H1 (cell line): ENCODE measurements at regions not wholly inside any gene's neighbourhood (a gene's known extent, or its start where the extent isn't known, plus 50 kb on each side); places are given as distances from the start of the nearest gene placed in this dataset.

Experiments
- BACH1 ChIP-seq: IDR thresholded peaks from 2 replicates; pipeline ENCODE4 v1.6.1; 2012; ENCODE audit warnings: low read length, improper control_type of control experiment
- CBX8 ChIP-seq: fragments of 300-800, 300-1000 bp; sonication (generic); IDR thresholded peaks from 2 replicates; pipeline ENCODE4 v1.7.1; 2016; ENCODE audit warnings: low read depth, low read length, borderline replicate concordance
- JUN ChIP-seq: IDR thresholded peaks from 2 replicates; pipeline ENCODE4 v1.6.1; 2011; ENCODE audit warnings: low read depth, mild to moderate bottlenecking, improper control_type of control experiment, low read length
- TAF7 ChIP-seq: optimal IDR thresholded peaks from 2 replicates; pipeline ENCODE3; 2011; ENCODE audit warnings: low read depth, mild to moderate bottlenecking, inconsistent platforms, low read length, moderate library complexity, borderline replicate concordance
- YY1 ChIP-seq: IDR thresholded peaks from 2 replicates; pipeline ENCODE4 v1.6.1; 2011; ENCODE audit warnings: low read depth, mild to moderate bottlenecking, low read length
- TF ChIP-seq, protein P1 (sequence below): fragments of 300-600 bp; sonication (generic); IDR thresholded peaks from 2 replicates; pipeline ENCODE4 v1.7.1; 2012; ENCODE audit warnings: low read length, moderate library complexity, mild to moderate bottlenecking, inconsistent platforms; ENCODE audit not compliant: insufficient replicate concordance

DNA sequence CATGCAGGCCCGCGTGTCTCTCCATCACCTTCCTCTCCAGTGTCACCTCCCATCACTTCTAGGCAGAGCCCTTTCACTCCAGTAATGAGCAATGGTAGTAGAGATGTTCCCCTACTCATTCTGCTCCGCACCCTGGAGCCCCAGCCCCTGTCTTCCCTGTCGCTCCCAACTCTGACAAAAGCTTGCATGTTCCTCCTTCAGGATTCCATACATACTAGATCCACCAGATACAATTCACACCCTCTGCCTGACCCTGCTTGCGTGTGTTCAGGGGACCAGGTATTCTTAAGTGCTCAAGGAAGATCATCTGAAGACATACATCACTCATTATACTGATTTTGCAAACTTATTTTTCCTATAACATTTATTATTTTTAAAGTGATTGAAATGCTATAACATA is 222.7 kb downstream of the SNX19 start (continued):
- TF ChIP-seq, protein P1, sequence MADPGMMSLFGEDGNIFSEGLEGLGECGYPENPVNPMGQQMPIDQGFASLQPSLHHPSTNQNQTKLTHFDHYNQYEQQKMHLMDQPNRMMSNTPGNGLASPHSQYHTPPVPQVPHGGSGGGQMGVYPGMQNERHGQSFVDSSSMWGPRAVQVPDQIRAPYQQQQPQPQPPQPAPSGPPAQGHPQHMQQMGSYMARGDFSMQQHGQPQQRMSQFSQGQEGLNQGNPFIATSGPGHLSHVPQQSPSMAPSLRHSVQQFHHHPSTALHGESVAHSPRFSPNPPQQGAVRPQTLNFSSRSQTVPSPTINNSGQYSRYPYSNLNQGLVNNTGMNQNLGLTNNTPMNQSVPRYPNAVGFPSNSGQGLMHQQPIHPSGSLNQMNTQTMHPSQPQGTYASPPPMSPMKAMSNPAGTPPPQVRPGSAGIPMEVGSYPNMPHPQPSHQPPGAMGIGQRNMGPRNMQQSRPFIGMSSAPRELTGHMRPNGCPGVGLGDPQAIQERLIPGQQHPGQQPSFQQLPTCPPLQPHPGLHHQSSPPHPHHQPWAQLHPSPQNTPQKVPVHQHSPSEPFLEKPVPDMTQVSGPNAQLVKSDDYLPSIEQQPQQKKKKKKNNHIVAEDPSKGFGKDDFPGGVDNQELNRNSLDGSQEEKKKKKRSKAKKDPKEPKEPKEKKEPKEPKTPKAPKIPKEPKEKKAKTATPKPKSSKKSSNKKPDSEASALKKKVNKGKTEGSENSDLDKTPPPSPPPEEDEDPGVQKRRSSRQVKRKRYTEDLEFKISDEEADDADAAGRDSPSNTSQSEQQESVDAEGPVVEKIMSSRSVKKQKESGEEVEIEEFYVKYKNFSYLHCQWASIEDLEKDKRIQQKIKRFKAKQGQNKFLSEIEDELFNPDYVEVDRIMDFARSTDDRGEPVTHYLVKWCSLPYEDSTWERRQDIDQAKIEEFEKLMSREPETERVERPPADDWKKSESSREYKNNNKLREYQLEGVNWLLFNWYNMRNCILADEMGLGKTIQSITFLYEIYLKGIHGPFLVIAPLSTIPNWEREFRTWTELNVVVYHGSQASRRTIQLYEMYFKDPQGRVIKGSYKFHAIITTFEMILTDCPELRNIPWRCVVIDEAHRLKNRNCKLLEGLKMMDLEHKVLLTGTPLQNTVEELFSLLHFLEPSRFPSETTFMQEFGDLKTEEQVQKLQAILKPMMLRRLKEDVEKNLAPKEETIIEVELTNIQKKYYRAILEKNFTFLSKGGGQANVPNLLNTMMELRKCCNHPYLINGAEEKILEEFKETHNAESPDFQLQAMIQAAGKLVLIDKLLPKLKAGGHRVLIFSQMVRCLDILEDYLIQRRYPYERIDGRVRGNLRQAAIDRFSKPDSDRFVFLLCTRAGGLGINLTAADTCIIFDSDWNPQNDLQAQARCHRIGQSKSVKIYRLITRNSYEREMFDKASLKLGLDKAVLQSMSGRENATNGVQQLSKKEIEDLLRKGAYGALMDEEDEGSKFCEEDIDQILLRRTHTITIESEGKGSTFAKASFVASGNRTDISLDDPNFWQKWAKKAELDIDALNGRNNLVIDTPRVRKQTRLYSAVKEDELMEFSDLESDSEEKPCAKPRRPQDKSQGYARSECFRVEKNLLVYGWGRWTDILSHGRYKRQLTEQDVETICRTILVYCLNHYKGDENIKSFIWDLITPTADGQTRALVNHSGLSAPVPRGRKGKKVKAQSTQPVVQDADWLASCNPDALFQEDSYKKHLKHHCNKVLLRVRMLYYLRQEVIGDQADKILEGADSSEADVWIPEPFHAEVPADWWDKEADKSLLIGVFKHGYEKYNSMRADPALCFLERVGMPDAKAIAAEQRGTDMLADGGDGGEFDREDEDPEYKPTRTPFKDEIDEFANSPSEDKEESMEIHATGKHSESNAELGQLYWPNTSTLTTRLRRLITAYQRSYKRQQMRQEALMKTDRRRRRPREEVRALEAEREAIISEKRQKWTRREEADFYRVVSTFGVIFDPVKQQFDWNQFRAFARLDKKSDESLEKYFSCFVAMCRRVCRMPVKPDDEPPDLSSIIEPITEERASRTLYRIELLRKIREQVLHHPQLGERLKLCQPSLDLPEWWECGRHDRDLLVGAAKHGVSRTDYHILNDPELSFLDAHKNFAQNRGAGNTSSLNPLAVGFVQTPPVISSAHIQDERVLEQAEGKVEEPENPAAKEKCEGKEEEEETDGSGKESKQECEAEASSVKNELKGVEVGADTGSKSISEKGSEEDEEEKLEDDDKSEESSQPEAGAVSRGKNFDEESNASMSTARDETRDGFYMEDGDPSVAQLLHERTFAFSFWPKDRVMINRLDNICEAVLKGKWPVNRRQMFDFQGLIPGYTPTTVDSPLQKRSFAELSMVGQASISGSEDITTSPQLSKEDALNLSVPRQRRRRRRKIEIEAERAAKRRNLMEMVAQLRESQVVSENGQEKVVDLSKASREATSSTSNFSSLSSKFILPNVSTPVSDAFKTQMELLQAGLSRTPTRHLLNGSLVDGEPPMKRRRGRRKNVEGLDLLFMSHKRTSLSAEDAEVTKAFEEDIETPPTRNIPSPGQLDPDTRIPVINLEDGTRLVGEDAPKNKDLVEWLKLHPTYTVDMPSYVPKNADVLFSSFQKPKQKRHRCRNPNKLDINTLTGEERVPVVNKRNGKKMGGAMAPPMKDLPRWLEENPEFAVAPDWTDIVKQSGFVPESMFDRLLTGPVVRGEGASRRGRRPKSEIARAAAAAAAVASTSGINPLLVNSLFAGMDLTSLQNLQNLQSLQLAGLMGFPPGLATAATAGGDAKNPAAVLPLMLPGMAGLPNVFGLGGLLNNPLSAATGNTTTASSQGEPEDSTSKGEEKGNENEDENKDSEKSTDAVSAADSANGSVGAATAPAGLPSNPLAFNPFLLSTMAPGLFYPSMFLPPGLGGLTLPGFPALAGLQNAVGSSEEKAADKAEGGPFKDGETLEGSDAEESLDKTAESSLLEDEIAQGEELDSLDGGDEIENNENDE, result no peak
- TF ChIP-seq JUN (no peak), YY1 (no peak), CBX8 (no peak), BACH1 (no peak), TAF7 (no peak)
